NCI-H446 (cell line): ENCODE measurements at regions not wholly inside any gene's neighbourhood (a gene's known extent, or its start where the extent isn't known, plus 50 kb on each side); places are given as distances from the start of the nearest gene placed in this dataset.
"Not testable (repeated sequence)": the region's sequence is repeated elsewhere in the genome, so short reads cannot be mapped to it uniquely, and the experiment has no call there.

Source experiments
- DNase-seq, 2 experiments: peaks; one replicate each; lab custom pipeline; 2025; lab: John Stamatoyannopoulos, UW

GRCh38 chr9:26165426-26165825 lies 487.2 kb upstream of the TUSC1 start:
- DNase-seq = no peak

GRCh38 chr9:26163931-26164330 lies 485.7 kb upstream of the TUSC1 start:
- no peak for DNase-seq

GRCh38 chr9:26159575-26160392 lies 481.5 kb upstream of the TUSC1 start:
- DNase-seq = no peak

DNA sequence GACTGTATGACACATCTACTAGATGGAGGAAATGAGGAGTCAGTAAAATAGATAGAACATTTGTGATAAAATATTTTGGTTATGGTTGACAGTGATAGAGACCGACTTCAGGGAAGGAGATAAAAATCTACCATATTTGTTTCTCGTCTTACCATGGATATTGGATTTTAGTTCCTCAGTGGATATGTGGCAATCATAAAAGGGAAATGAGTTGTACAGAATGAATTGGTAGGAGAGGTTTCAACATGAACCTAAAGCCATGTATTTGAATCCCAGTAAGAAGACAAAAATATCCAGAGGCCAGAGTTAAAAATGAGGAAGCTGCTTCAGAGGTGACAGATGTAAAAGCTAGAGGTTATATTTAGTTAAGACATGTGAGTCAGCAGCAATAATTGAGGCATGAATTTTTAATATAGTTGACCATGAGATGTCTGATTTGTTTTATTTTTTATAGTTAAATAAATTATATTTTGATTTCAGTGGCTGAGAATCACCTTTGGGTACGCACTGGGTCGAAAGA lies 480.4 kb upstream of the TUSC1 start:
- DNase-seq = no peak

DNA sequence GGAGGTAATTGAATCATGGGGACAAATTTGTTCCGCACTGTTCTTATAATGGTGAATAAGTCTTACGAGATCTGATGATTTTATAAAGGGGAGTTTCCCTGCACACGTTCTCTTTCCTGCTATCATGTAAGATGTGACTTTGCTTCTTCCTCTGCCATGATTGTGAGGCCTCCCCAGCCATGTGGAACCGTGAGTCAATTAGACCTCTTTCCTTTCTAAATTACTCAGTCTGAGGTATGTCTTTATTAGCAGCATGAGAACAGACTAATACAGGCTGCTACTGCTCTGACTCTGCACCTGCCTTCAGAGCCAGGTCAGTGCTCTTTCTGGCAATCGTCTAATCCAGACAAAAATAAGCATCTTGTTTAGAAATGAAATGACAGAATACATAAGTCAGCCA lies 479.2 kb upstream of the TUSC1 start:
- no peak for DNase-seq

- DNase-seq = no peak
These were observed 474.1 kb upstream of the TUSC1 start for GRCh38 chr9:26152350-26152749.

GRCh38 chr9:26148128-26148527 lies 469.9 kb upstream of the TUSC1 start:
- no peak for DNase-seq

DNA sequence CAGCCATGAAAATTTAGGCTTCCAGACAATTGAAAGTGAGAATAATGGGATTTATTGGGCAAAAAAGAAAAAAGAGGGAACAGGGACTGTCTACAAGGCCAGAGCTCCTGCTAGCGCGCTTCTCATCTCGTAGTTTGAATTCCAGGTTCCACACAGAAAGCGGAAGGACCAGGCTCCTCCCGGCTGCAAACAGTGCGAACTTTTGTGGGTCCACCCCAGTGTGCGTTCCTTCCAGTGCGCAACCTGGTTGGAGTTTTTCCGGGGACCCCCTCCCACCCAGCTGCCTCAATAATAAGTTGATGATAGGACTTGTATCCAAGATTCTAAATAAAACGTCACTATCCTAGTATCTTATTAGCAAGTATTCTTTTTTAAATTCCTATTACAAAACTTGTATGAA lies 467.7 kb upstream of the TUSC1 start:
- no peak for DNase-seq

DNA sequence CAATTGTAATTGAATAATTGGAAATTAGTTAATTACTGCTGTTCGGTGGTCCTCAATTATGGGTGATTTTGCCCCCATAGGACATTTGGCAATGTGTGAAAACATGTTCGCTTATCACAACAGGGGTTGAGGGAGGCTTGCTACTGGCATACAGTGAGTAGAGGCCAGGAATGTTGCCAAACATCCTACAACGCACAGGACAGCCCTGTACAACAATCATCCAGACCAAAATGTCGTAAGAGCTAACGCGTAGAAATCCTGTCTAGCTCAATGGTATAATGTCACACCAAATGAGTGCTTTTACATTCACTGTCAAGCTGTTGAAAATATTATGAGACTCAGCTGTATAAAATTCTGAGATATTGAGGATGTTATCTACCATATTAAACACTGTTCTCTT lies 464.4 kb upstream of the TUSC1 start:
- DNase-seq = no peak

DNA sequence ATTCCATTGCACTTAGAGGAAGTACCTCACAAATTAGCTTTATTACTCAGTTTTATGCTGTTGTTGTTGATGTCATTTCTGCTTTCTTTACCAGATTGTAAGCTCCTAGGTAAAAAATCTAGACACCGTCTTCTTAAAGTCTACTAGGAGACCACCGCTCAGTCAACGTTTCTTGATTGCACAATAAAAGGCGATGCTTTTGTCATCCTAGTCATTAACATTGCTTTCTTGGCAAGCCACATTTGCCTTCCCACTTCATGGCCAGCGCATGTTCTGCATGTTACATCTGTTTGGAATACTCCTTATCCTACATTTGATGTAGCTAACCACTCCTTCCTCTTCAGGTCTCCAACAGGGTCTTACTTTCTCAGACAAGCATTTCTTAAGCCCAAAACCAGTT lies 464.0 kb upstream of the TUSC1 start:
- no peak for DNase-seq

- no peak for DNase-seq
These were observed 455.3 kb upstream of the TUSC1 start for GRCh38 chr9:26133537-26133936.

GRCh38 chr9:26132746-26133312 lies 454.6 kb upstream of the TUSC1 start:
- no peak for DNase-seq

- DNase-seq = no peak
These were observed 453.6 kb upstream of the TUSC1 start for GRCh38 chr9:26131886-26132285.

GRCh38 chr9:26129217-26129616 lies 451.0 kb upstream of the TUSC1 start:
- no peak for DNase-seq

GRCh38 chr9:26125693-26126092 lies 447.4 kb upstream of the TUSC1 start:
- DNase-seq = no peak

- DNase-seq = not testable (repeated sequence)
These were observed 437.8 kb upstream of the TUSC1 start for GRCh38 chr9:26116085-26116484.

DNA sequence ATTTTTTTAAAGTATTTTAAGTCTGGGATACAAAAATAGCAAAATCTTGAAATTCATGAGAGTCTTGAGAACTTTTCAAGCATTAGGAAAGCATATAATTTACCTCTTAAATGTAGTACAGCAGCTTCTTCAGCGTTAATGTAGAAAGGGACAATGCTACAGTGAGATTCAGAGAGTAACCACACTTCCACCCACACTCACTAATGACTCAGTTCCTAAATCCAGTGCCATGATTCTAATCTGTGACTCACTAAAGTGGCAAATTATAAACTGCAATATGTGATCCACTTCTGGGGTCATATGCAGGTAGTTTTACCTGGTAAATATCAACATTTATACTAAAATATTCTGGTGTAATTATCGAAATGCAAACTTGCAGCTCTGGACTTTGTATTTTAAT lies 434.5 kb upstream of the TUSC1 start:
- DNase-seq = no peak

DNA sequence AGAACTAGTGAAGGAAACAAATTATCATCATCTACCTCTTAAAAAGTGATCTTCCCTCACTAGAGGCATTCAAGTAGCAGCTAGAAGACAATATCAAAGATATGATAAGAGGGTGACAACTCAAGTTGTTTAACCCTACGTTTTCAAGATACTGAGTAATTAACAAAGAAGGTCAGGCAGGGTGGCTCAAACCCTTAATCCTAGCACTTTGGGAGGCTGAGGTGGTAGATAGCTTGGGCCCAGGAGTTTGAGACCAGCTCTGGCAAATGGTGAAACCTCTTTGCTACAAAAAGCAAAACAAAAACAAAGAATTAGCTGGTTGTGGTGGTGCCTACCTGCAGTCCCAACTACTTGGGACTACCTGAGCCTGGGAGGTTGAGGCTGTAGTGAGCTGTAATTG lies 408.2 kb upstream of the TUSC1 start:
- no peak for DNase-seq

DNA sequence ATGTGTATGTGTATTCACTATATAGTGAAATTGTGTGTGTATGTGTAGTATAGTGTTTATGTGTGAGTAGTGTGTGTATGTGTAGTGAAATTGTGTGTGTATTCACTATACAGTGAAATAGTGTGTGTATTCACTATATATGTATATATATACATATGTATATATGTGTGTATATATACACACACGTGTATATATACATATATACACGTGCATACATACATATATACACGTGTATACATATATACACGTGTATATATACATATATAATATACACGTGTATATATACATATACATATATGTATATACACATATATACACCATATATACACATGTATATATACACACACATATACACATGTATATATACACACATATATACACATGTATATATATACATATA lies 403.6 kb upstream of the TUSC1 start:
- DNase-seq = no peak

GRCh38 chr9:26078706-26079105 lies 400.5 kb upstream of the TUSC1 start:
- no peak for DNase-seq

- no peak for DNase-seq
These were observed 399.6 kb upstream of the TUSC1 start for GRCh38 chr9:26077860-26078259.

- no peak for DNase-seq
These were observed 389.4 kb upstream of the TUSC1 start for GRCh38 chr9:26067608-26068007.

- DNase-seq = no peak
These were observed 388.0 kb upstream of the TUSC1 start for GRCh38 chr9:26066237-26066636.
